ENCODE measurements at regions not wholly inside any gene's neighbourhood (a gene's known extent, or its start where the extent isn't known, plus 50 kb on each side); places are given as distances from the start of the nearest gene placed in this dataset.
A peak's percentile ranks its signal among the peaks of the same experiment; 100 is the strongest.

- Mint-ChIP-seq H3K27ac (ENCODE audit: unreplicated experiment) (no peak overlapping the region), H3K36me3 (ENCODE audit: unreplicated experiment) (no peaks in the 10 kb centered on the region), H3K4me3 (ENCODE audit: unreplicated experiment) (no peak overlapping the region), H3K4me1 (ENCODE audit: low read depth, unreplicated experiment) (peaks cover 2% of the 10 kb centered on the region), H3K27me3 (ENCODE audit: unreplicated experiment) (peaks cover 6% of the 10 kb centered on the region), H3K9me3 (ENCODE audit: unreplicated experiment) (peaks cover 3% of the 10 kb centered on the region)
- no peak for DNase-seq
- no peak for TF ChIP-seq CTCF (IDR thresholded peaks at IDR 0.05; ENCODE audit: partially characterized antibody, unreplicated experiment)
Observed at GRCh38 chr16:5619304-5619703, 521.7 kb upstream of the EEF2KMT start.

GRCh38 chr16:5616841-5617240 lies 519.2 kb upstream of the EEF2KMT start:
- Mint-ChIP-seq H3K4me3 (ENCODE audit: unreplicated experiment) (no peak overlapping the region), H3K4me1 (ENCODE audit: low read depth, unreplicated experiment) (peaks cover 2% of the 10 kb centered on the region), H3K27ac (ENCODE audit: unreplicated experiment) (no peak overlapping the region), H3K27me3 (ENCODE audit: unreplicated experiment) (peaks cover 6% of the 10 kb centered on the region), H3K9me3 (ENCODE audit: unreplicated experiment) (peaks cover 3% of the 10 kb centered on the region), H3K36me3 (ENCODE audit: unreplicated experiment) (no peaks in the 10 kb centered on the region)
- no peak for TF ChIP-seq CTCF (IDR thresholded peaks at IDR 0.05; ENCODE audit: partially characterized antibody, unreplicated experiment)
- DNase-seq = no peak

GRCh38 chr16:5615868-5616642 lies 518.5 kb upstream of the EEF2KMT start:
- peak overlapping the region; percentile 15 for H3K4me3 Mint-ChIP-seq (ENCODE audit: unreplicated experiment)
- H3K27me3 Mint-ChIP-seq (ENCODE audit: unreplicated experiment) = peaks cover 4% of the 10 kb centered on the region
- peaks cover 4% of the 10 kb centered on the region for H3K9me3 Mint-ChIP-seq (ENCODE audit: unreplicated experiment)
- H3K4me1 Mint-ChIP-seq (ENCODE audit: low read depth, unreplicated experiment) = peaks cover 2% of the 10 kb centered on the region
- H3K27ac Mint-ChIP-seq (ENCODE audit: unreplicated experiment) = no peak overlapping the region
- peak; percentile 90 for TF ChIP-seq CTCF (IDR thresholded peaks at IDR 0.05; ENCODE audit: partially characterized antibody, unreplicated experiment)
- H3K36me3 Mint-ChIP-seq (ENCODE audit: unreplicated experiment) = no peaks in the 10 kb centered on the region
- peak; percentile 80 for DNase-seq

GRCh38 chr16:5607169-5607568 lies 509.6 kb upstream of the EEF2KMT start:
- Mint-ChIP-seq H3K4me3 (ENCODE audit: unreplicated experiment) (no peak overlapping the region), H3K27ac (ENCODE audit: unreplicated experiment) (no peak overlapping the region), H3K27me3 (ENCODE audit: unreplicated experiment) (no peaks in the 10 kb centered on the region), H3K9me3 (ENCODE audit: unreplicated experiment) (peaks cover 4% of the 10 kb centered on the region), H3K4me1 (ENCODE audit: low read depth, unreplicated experiment) (no peaks in the 10 kb centered on the region), H3K36me3 (ENCODE audit: unreplicated experiment) (no peaks in the 10 kb centered on the region)
- no peak for TF ChIP-seq CTCF (IDR thresholded peaks at IDR 0.05; ENCODE audit: partially characterized antibody, unreplicated experiment)
- DNase-seq = no peak

GRCh38 chr16:5605404-5605803 lies 507.8 kb upstream of the EEF2KMT start:
- no peak for DNase-seq
- no peaks in the 10 kb centered on the region for H3K27me3 Mint-ChIP-seq (ENCODE audit: unreplicated experiment)
- no peak for TF ChIP-seq CTCF (IDR thresholded peaks at IDR 0.05; ENCODE audit: partially characterized antibody, unreplicated experiment)
- H3K4me1 Mint-ChIP-seq (ENCODE audit: low read depth, unreplicated experiment) = no peaks in the 10 kb centered on the region
- no peak overlapping the region for H3K27ac Mint-ChIP-seq (ENCODE audit: unreplicated experiment)
- H3K36me3 Mint-ChIP-seq (ENCODE audit: unreplicated experiment) = no peaks in the 10 kb centered on the region
- no peak overlapping the region for H3K4me3 Mint-ChIP-seq (ENCODE audit: unreplicated experiment)
- peaks cover 2% of the 10 kb centered on the region for H3K9me3 Mint-ChIP-seq (ENCODE audit: unreplicated experiment)

All from glutamatergic neuron (in vitro differentiated cells).